SIG-M5 treated with dmso at 0.1 percent for 504 hours (cell line): ENCODE measurements at regions not wholly inside any gene's neighbourhood (a gene's known extent, or its start where the extent isn't known, plus 50 kb on each side); places are given as distances from the start of the nearest gene placed in this dataset.
A peak's percentile ranks its signal among the peaks of the same experiment; 100 is the strongest.
"Not testable (repeated sequence)": the region's sequence is repeated elsewhere in the genome, so short reads cannot be mapped to it uniquely, and the experiment has no call there.

ENCODE experiments used
- DNase-seq: peaks from one replicate; lab custom pipeline; 2025; ENCODE audit not compliant: unreplicated experiment; lab: John Stamatoyannopoulos, UW

DNA sequence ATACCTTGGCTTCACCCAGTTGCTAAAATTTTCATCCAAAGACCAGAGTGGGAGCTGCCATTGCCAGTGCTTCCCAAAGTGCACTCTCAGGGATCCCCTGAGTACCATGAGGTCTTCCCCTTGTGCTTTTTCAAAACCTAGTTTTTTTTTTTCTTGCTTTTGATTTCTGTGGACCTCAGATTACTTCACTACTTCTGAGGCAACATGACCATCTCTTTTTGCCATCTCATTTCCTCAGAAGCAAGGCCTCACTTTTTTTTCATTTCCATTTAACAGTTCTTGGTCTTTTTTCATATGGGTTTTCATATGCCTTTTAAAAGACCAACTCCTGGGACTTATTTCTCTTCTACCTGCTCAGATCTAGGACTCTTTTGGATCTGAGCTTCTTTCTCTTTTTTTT, 64.1 kb upstream of the MMS22L start:
- DNase-seq: no peak

DNA sequence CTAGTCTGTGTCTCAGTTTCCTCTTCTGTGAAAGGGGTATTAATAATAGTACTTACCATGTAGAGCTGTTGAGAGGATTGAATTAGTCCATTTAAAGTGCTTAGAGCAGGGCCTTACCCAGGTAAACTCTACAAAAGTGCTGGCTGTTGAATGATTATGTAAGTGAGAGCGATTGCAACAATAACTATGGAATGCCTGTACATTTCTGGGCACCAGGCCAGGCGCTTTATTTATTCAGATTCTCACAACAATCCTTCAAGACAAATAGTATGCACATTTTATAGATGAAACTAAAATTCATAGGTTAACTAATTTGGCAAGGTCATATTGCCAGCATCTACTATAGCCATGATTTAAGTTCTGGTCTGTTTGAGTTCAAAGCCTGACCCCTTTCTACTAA, 78.3 kb upstream of the MMS22L start:
- no peak for DNase-seq

DNA sequence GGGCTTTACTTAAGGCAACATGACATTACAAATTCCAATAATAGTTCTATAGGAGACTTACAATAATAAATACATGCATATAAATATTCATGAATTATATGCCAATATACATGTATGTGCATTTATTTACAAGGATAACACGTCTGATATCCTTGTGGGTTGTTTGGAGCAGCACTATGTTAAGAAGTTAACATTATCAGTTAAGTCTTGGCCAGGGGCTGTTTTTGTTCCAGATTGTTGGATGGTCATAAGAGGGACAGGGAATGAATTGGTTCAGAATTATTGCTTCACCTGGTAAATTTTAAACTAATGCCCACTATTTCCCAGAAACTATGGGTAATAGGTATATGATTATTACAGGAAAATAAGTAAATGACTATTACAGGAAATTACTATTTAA, 81.3 kb upstream of the MMS22L start:
- no peak for DNase-seq

DNA sequence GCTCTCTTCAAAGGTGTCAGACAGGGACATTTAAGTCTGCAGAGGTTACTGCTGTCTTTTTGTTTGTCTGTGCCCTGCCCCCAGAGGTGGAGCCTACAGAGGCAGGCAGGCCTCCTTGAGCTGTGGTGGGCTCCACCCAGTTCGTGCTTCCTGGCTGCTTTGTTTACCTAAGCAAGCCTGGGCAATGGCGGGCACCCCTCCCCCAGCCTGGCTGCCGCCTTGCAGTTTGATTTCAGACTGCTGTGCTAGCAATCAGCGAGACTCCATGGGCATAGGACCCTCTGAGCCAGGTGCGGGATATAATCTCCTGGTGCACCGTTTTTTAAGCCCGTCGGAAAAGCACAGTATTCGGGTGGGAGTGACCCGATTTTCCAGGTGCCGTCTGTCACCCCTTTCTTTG, 99.1 kb upstream of the MMS22L start:
- not testable (repeated sequence) for DNase-seq

DNA sequence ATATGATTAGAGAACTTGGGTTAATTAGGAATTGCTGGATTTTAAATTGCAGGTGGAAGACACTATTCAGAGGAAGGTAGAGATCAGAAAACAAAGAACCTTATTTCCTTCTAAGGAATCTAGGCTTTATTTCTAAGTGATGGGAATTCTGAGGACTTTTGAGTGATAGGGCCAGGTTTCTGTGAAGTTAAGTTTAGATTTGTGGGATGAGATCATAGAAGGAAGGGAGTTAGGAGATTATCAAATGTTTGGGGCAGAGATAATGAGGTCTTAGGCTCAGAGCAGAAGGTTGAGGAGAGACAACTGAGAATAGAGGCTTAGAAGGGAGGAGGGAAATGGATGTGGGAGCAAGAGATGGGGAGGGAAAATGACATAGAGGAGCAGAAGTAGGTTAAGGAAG, 109.7 kb upstream of the MMS22L start:
- no peak for DNase-seq

DNA sequence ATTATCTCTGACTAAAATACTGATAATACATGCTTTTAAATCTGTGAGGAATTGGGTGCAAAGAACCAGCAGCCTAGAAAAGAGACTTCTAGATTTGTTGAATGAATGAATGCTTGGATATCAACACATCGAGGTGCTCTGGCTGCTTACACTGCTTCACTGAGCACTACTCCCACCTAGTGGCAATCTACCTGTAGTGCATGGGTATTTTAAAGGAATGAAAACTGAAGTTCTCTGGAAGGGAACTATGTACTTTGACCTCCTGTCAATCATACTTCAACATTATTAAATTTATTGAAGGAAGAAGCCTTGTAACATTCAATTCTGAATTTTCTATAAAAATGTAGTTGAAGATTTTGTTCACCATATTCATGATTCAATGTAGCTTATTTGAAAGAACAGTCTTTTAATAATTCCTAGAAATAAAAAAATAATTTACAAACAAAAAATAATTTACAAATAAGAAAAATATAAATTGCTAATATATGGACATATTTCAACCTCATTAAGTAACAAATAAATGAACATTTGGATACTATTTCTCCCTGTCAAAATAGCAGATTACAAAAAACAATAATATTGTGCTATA, 111.2 kb upstream of the MMS22L start:
- DNase-seq: peak; percentile 55

DNA sequence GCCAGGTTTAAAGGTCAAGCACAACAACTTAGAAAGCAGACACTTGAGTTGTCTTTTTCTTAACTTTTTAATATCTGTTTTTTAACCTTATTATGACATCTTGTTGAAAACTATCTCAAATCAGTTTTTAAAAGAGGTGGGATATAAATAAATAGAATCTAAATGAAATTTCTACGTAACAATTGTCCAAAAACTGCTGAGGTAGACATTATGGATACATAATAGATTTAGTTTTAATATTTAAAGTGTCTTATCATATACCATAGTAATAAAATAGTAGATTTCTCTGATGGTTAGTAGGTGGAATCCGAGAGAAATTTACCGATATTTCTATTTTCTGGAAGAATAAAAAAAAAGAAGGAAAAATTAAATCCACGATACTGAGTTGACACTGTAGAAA, 113.9 kb upstream of the MMS22L start:
- no peak for DNase-seq

DNA sequence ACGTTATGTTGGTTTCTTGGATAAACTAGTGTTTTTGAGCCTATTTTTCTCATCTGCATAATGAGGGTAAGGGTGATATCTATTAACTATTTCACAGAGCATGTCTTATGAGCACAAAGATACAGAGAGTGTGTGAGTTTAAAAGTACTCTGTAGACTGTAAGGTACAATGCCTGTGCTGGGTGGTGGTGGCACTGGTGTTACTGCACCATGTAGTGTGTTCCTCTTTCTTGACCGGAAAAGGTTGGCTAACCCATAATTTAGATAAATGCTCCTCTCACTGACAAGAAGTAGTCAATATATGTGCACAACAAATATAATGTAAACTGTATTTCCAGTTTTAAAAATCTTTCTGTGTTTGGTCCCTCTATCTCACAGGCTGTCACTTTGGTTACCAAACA, 116.2 kb upstream of the MMS22L start:
- DNase-seq: no peak

DNA sequence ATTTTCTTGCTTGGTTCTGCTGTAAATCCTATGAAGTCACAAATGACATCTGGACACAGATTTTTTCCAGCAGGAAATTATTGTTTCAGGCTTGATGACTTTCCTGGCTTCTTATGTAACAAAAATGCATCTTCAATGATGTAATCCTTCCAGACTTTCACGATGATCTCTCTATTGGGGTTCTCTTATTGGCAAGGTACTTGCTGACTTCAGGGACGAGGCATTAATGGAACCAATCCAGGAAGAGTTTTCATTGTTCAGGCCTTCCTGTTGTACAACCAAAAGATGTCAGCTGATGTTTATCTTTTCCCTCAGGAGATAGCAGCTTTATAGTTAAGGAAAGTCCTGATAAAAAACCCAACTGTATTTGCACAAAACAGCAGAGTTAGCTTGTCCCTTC, 118.5 kb upstream of the MMS22L start:
- no peak for DNase-seq

DNA sequence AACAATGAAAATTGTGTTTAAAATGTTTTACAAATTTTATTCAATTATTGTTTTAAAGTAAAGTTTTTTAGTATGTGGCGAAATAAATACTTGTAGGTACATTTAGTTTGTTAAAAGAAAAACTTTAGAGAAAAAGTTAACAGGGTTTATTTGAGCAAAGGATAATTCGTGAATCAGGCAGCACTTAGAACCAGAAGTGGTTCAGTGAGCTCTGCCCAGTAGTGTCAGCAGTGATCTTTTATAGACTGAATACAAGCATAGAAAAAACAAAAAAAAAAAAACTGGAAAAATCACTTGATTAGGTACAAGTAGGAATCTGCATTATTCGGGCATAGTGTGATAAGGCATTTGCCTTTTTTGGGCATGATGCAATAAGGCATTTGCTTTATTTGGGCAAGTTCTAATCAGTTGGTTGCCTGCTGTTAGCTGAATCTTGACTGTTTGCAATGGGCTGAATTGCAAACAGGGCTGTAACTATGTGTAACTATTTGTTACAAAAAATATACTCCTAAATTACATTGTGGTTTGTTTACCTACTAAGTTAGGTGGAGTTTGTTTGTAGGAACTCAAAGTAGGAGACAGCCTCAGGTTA, 122.9 kb upstream of the MMS22L start:
- no peak for DNase-seq

DNA sequence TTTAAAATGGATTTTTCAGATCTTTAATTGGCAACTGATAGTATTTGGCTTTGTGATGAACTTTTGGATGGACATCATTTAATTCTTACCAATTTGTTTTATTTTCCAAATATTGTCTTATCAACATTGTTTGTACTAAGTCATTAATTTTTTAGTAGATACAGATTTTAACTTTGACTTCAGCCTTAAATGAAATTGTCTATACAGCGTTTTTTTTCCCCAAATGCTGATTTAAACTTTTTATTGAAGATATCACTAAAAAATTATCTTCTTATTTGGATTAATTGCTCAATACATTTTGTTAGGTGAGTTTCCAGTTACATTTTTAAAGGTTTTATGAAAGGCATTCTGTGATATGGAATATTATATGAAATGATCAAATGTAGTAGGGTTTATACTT, 123.6 kb upstream of the MMS22L start:
- no peak for DNase-seq

DNA sequence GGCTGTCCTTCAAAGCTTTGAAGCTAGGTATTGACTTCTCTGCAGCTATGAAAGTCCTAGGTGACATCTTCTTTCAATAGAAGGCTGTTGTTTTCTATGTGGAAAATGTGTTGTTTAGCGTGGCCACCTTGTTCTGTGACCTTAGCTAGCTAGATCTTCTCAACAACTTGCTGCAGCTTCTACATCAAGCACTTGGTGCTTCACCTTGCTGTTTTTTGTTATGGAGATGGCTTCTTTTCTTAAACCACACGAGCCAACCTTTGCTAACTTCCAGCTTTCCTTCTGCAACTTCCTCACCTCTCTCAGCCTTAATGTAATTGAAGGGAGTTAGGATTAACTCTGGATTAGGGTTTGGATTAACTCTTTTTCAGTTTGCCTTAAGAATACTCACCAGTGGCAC, 128.6 kb upstream of the MMS22L start:
- no peak for DNase-seq

DNA sequence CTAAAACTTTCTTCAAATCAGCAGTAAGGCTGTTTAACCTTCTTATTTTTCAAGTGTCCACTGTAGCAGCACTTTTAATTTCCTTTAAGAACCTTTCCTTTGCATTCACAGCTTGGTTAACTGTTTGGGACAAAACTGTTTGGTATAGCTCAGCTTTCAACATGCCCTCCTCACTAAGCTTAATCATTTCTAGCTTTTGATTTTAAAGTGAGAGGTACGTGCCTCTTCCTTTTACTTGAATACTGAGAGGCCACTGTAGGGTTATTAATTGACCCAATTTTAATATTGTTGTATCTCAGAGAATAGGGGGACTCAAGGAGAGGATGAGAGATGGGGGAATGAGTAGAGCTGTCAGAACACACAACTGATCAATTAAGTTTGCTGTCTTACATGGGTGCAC, 129.5 kb upstream of the MMS22L start:
- no peak for DNase-seq

DNA sequence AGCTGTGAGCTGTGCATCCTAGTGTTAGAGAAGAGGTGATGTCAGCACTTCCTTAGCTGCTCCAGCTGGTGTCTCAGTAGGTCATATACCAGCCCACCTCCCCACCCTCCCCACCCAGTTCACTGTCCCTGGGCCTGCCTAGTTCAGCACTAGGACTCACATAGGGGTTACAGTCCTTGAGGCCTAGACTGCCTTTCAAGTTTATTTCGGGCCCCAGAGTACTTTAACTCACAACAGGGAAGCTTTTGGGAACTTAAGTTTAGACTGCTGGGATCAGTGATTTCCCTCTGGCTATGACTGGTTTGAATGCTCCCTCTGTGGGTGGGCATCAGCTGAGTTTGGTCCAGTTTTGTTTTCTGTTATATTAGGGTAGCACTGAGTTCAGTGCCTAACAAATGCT, 139.2 kb upstream of the MMS22L start:
- no peak for DNase-seq

DNA sequence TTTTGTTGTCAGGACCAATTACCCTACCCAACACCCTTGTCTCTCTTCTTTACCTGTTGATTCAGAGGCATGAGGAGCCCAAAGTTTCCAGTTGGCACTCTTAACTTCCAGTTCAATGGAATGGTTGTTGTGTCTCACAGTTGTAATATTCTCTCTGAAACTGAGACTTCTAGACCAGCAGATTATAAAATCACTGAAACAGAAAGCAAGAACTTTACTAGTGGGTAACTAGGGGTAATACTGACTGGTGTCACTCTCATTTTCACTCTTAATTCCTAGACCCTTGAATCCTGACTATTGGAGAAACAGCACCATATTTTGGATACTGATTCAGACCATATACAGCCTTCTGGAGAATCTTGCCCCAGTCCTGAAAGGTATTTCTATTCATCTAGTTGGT, 140.2 kb upstream of the MMS22L start:
- DNase-seq: no peak

DNA sequence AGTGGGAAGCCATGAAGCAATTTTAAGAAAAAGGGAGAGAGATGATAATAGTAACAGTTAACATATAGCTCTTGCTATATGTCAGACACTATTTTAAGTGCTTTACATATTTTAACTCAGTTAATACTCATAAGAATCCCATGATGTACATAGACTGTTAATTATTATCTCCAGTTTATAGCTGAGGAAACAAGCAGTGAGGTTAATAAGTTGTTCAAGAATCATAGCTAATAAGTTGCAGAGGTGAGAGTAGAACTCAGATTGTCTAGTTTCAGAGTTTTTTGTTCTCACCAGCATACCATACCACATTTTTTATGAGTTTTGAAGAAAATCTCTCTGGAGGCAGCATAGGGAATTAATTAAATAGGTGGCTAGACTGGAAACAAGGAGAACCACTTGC, 144.6 kb upstream of the MMS22L start:
- DNase-seq: no peak

DNA sequence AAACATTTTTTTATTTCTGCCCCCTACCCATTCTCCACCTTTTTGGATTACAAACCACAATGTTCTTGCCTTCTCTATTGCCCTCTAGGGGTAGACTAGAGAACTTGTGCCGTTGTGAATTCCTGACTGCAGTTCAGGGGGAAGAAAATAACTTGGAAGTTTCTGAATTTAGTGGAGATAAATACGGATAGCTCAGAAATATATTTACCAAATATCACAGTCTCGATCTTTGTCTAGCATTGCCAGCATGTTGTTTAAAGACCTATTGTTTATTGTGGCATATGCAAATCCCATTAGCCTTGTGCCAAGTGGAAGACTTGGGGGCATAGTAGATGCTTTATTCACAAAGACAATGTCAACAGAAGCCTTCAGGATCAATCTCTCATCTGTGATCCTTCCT, 154.1 kb upstream of the MMS22L start:
- DNase-seq: peak; percentile 8

DNA sequence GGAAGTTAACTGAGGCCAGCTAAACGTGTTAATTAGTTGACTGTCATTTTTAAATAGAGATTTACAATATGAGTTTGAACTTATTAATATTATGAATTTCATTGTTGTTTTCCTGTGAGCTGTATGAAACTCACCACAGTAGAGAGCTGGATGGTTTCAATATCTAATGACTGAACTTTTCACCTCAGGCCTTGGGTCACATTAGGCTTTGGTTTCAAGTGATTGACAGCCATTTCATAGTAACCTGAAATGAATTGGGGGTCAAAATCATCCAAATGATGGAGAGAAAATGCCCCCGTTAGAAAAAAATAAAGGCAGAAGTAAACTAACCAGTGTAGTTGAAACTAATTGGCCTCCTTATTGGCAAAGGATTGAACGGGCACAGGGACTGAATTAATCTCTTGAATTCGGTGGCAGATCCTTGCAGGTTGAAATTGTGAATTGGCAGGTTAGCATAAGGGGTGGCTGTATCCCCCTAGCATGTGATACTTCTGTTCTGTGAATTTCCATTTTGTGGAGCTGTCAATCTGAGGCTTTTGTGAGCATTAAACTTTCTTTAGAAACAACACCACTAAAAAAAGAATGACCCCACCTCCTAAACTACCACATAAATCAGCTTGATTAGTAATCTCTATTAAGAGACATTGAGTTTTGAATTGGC, 155.1 kb upstream of the MMS22L start:
- no peak for DNase-seq

DNA sequence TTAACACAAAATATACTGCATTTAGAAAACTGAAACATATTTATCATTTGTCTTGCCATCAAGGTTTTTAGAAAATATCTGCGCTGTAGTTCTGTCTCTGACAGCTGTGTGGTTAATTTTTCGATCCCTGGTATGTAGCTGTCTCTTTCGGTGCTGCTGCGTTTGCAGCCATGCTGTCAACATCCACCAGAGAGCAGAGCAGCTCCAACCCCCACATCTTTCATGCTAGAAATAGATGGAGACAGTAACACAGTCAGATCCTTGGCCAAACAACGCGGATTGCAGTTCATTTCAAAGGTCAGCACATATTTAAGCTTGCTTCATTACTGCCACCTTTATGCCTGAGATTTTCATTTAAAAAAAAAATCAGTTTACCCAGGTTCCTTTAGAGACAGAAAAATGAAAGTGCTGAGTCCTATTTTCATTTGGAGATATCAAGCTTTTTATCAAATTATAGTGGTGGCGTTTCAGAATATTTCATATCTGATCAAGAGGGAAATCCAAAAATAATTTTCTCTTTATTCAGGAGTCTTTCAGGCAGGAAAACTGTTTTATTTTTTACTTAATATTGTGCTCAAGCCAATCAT, 157.7 kb upstream of the MMS22L start:
- peak; percentile 23 for DNase-seq

DNA sequence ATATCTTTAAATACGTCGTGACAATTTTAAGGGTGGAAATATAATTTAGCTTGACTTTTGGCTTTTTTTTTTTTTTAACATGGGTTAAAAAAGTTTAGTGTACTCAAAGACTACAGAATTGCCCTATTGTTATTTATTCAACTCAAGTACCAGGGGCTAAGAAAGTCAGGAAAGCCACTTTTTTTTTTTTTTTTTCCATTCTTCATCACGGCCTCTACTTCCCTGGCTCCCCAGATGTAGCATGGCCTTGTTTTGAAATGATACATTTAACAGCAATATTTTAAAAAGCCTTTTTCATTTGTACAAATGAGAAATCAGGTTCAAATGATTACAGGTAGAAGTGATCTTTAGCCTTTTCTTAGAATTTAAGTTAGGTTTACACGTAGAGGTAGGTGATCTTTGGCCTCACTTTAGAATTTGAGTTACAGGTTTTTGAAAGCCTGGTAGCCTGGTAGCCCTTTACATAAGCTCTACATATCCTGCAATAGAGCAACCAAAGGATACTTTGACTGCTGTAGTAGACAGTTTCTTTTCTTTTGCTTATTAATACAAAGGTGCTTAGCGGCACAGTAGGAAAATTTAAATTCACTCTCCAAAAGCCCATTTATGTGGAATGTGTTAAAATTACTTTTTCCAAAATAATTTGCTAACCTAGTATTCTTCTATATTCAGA, 160.5 kb upstream of the MMS22L start:
- DNase-seq: no peak

DNA sequence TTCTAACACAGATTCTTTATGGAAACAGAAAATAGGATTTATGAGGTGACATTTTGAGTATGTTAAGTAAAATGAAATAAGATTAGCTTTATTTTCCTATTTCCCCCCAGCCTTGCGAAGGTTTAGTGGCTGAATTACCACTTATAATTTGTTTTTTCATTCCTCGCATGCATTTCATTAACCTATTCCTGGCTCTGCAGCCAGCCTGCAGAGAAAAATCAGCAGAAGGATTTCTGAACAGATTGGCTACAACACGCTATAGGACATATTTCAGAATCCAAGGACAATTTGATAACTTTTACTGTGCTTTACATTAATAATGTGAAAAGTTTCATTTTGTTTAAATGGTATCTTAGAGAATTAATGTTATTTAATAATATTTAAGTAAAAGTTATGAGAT, 162.4 kb upstream of the MMS22L start:
- DNase-seq: no peak

DNA sequence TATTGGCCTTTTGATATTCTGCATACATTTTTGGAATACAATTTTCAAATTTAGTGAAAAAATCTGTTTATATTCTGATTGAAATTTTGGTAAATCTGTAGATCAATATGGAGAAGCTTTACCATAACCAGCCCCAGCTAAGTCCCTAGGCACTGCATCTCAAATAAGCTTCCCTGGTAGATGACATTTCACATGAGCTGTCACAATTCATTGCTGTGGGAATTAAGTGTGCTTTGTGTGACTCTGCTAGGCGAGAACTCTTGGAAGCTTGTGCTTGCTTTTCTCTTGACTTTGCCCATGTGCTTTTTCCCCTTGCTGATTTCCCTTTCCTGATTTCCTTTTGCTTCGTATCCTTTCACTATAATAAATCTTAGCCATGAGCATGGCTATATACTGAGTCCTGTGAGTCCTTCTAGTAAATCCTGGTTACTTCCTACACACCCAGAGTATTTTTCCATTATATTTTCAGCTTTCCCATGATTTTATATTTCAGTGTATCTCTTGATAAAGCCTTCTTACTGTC, 166.5 kb upstream of the MMS22L start:
- no peak for DNase-seq
